GM12873 (cell line): ENCODE measurements at regions not wholly inside any gene's neighbourhood (a gene's known extent, or its start where the extent isn't known, plus 50 kb on each side); places are given as distances from the start of the nearest gene placed in this dataset.

ENCODE experiments used
- TF ChIP-seq, protein P1 (sequence below): IDR thresholded peaks from 2 replicates; pipeline ENCODE4 v1.5.1; 2012; ENCODE audit warnings: low read depth, mild to moderate bottlenecking, moderate library complexity, low read length, control low read depth; ENCODE audit not compliant: insufficient read depth; ENCODE audit errors: missing control alignments

DNA sequence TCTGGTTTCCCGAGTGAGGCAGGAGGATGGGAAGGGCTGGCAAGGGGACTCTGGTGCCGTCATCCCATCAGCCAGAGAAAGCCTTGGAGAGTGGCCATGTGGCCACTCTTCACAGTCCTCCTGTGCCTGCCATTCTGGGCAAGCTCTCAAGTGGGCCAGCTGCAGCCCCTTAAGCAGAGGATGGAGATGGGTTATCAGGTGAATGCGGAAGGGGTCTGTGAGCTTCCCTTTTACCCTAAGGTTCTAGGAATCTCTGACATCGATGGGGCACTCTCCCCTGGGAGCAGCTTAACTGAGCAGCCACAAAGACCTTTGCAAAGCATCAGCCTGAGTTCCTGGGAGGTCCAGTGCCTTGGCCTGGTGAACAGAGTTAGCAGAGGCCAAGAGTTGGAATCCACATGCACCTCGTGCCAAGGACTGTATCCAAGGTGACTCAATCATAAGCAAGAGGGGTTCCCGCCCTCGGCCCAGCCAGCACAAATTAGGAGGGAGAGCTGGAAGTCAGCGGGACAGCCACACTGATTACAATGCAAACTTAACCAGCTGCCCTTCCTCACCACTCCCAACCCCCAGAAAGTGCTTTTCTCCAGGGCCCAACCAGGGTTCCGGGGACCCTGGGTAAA, 193.6 kb downstream of the BUD13 start:
- TF ChIP-seq, protein P1, sequence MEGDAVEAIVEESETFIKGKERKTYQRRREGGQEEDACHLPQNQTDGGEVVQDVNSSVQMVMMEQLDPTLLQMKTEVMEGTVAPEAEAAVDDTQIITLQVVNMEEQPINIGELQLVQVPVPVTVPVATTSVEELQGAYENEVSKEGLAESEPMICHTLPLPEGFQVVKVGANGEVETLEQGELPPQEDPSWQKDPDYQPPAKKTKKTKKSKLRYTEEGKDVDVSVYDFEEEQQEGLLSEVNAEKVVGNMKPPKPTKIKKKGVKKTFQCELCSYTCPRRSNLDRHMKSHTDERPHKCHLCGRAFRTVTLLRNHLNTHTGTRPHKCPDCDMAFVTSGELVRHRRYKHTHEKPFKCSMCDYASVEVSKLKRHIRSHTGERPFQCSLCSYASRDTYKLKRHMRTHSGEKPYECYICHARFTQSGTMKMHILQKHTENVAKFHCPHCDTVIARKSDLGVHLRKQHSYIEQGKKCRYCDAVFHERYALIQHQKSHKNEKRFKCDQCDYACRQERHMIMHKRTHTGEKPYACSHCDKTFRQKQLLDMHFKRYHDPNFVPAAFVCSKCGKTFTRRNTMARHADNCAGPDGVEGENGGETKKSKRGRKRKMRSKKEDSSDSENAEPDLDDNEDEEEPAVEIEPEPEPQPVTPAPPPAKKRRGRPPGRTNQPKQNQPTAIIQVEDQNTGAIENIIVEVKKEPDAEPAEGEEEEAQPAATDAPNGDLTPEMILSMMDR, result no peak

DNA sequence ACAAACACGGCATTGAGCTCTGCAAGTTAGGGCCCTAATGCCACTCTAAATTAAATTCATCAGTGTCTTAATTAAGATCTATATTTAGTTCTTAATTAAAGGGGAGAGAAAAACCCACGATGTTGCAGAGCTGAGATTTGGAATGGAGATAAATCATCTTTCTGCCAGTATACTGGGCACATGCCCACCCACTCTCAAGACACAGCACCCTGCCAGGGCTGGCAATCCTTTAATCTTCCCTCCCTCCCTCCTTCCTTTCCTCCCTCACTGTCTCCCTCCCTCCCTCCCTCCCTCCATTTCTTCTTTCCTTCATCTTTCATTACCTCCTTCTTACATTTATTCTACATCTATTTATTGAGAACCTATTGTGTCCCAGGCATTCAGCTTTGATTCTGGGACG, 194.8 kb downstream of the BUD13 start:
- TF ChIP-seq, protein P1, result no peak

DNA sequence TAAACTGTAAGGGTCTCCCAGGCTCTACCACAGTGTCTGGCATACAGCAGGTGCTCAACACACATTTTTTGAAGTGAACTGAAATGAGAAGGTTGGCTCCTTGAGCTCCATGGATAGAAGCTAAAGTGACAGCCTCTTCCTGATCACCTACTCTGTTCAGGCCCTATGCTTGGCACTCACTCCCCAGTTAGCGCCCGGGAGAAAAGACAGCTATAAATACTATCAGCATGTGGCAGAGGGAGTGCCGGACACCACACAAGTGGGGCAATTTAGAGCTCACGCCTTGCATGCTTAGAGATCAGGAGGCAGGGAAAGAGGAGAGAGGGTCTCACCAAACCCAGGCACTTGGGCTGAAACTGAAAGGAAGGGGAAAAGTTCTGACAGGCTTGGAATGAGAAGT, 195.5 kb downstream of the BUD13 start:
- TF ChIP-seq, protein P1, result no peak

DNA sequence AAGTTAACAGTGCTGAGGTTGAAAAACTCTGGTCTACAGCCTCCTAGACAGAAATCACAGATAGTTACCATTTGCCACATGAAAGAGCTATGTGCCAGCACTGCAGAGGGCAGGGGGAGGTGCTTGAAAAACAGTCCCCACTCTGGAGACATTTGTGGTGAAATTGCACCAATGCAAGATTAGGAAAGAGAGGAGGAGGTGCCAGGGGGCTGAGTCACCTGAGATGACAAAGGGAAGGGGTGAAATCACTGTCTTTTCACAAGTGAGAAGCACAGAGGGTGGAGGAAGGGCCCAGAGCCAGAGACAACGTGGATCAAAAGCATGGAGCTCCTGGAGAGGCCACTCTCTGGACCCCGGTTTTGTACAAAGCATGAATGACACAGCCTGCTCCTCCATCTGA, 196.3 kb downstream of the BUD13 start:
- TF ChIP-seq, protein P1, result no peak

DNA sequence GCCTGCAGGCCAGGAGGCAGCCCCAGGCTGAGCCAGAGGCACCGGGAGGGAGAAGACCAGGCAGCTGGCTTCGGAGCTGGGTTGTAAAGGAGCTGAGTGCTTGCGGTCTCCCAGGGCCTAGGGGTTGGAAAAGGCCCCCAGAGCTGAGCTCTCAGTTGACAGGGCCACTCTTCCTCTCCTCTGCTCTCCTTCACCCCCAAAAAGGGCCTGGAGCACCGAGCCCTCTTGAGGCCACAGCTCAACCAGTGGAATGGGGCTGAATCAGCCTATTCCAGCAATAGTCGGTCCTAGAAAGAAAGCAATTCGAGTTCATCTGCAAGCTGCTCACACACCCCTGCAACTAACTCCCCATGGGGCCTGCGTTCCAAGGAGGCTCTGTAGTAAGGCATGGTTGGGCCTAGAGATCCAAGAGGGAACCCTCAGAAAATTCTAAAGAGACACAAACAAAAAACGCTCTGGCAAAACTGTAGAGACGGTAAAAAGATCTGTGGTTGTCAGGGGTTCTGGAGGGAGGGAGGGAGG, 205.0 kb downstream of the BUD13 start:
- TF ChIP-seq, protein P1, result no peak

DNA sequence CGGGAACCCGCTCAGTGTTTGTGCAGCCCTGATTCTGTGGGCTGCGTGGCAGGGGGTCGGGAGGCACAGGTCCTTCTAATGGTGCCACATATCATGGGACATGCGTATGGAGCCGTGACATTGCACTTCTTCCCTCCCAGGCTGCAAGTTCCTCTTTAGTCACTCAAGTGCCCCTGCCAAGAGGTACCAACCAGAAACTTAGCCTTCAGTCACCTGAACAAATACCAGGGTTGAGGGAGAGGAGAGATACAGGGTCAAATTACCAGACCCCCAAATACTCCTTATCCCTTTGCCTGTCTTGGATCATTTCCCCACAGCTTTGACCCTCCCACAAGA, 209.1 kb downstream of the BUD13 start:
- TF ChIP-seq, protein P1, result no peak

DNA sequence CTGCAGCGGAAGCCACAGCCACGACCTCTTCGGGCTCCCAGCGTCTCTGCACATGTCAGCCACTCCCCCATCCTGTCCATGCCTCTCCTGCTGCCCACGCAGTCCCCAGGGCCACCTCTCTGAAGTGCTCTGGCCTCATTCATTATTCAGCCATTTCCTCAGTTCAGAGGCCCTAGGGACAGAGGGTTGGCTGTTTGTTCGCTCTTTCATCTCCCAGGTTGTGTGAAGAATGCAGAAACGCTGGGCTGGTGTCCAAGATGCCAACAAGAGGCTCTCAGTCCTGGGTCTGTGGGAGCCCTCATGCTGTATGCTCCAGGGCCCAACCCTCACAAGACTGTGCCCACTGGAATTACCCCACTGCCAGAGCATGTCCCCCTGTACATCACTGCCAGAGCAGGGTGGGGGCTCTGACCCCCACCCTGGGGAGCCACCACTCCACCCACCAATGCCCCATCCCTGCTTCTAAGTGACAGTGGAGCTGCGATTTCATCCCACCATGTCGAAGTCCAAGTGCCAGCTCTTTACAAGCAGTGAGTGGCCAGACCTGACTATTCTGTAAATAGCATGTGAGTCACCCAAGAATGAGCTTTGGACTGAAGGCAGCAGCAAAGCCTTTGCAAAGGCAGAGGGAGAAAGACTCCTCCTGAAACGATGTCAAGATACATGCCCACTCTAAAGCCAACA, 209.6 kb downstream of the BUD13 start:
- TF ChIP-seq, protein P1, result no peak
